HEK293 (cell line): ENCODE measurements at regions not wholly inside any gene's neighbourhood (a gene's known extent, or its start where the extent isn't known, plus 50 kb on each side); places are given as distances from the start of the nearest gene placed in this dataset.

Source experiments
- CTCF ChIA-PET: fragments of 350-600 bp; formaldehyde crosslinking; extraction: SDS; loops from one replicate; lab custom pipeline; 2021; ENCODE audit warnings: antibody characterized with exemption; lab: Yijun Ruan, JAX
- POLR2A ChIA-PET: fragments of 300-600 bp; formaldehyde crosslinking; extraction: SDS; loops from one replicate; lab custom pipeline; 2020; ENCODE audit warnings: antibody characterized with exemption, inconsistent platforms; lab: Yijun Ruan, JAX
- H3K27ac ChIP-seq: fragments of 200-500 bp; sonication (Bioruptor generic); 2 replicates; pipeline ENCODE4 v1.5.1; 2014; ENCODE audit warnings: low read depth, low read length, control low read depth, inconsistent platforms; ENCODE audit errors: extremely low read depth
- H3K36me3 ChIP-seq, 2 experiments: fragments of 200-500 bp in 1 of 2; sonication (Bioruptor generic) in 1 of 2; 1 replicate in 1 of 2; 2 replicates in 1 of 2; pipeline ENCODE4 v1.5.1; 2014 to 2017; ENCODE audit warnings: inconsistent platforms in 2 of 2, low read length in 2 of 2; ENCODE audit not compliant: control insufficient read depth in 2 of 2, insufficient read depth in 1 of 2
- H3K4me1 ChIP-seq: fragments of 200-500 bp; sonication (Bioruptor generic); 2 replicates; pipeline ENCODE4 v1.5.1; 2014; ENCODE audit warnings: mild to moderate bottlenecking, low read length, inconsistent platforms; ENCODE audit not compliant: control insufficient read depth, insufficient read depth
- H3K4me3 ChIP-seq: 2 replicates; pipeline ENCODE4 v1.5.1; 2011; ENCODE audit warnings: low read depth, mild to moderate bottlenecking, control low read depth, low read length, moderate library complexity
- H3K9me3 ChIP-seq: fragments of 200-500 bp; sonication (Bioruptor generic); 2 replicates; pipeline ENCODE4 v1.5.1; 2014; ENCODE audit warnings: low read depth, low read length, inconsistent platforms; ENCODE audit not compliant: control insufficient read depth, insufficient read depth
- AEBP2 ChIP-seq: fragments of 450-650 bp; formaldehyde crosslinking; IDR thresholded peaks from 2 replicates; pipeline ENCODE4 v1.5.1; 2016; ENCODE audit warnings: missing biosample characterization, missing genetic modification characterization, borderline replicate concordance
- ATF2 ChIP-seq: fragments of 450-650 bp; formaldehyde crosslinking; IDR thresholded peaks from 2 replicates; pipeline ENCODE4 v1.5.1; 2016; ENCODE audit warnings: missing biosample characterization, missing genetic modification characterization, low read depth
- BCL11B ChIP-seq: fragments of 450-650 bp; formaldehyde crosslinking; IDR thresholded peaks from 2 replicates; pipeline ENCODE4 v1.5.1; 2016; ENCODE audit warnings: low read depth, missing biosample characterization, missing genetic modification characterization
- FEZF1 ChIP-seq: fragments of 450-650 bp; formaldehyde crosslinking; IDR thresholded peaks from 2 replicates; pipeline ENCODE4 v1.5.1; 2016; ENCODE audit warnings: missing biosample characterization, missing genetic modification characterization
- HOXA7 ChIP-seq: sonication (generic); formaldehyde crosslinking; IDR thresholded peaks from 2 replicates; pipeline ENCODE4 v1.8.1; 2022; ENCODE audit warnings: missing genetic modification reagents, borderline replicate concordance
- IKZF3 ChIP-seq: fragments of 450-650 bp; IDR thresholded peaks from 2 replicates; pipeline ENCODE4 v1.5.0; 2018; ENCODE audit warnings: missing biosample characterization, mild to moderate bottlenecking, missing genetic modification characterization, moderate library complexity
- KLF9 ChIP-seq: fragments of 450-650 bp; formaldehyde crosslinking; IDR thresholded peaks from 2 replicates; pipeline ENCODE4 v1.5.1; 2016; ENCODE audit warnings: missing biosample characterization, missing genetic modification characterization, low read depth
- REPIN1 ChIP-seq: fragments of 450-650 bp; formaldehyde crosslinking; IDR thresholded peaks from 2 replicates; pipeline ENCODE4 v1.5.1; 2017; ENCODE audit warnings: missing biosample characterization, missing genetic modification characterization, low read depth
- REST ChIP-seq: fragments of 450-650 bp; formaldehyde crosslinking; IDR thresholded peaks from 2 replicates; pipeline ENCODE4 v1.5.1; 2016; ENCODE audit warnings: missing biosample characterization, missing genetic modification characterization
- SCRT1 ChIP-seq: fragments of 450-650 bp; formaldehyde crosslinking; IDR thresholded peaks from 2 replicates; pipeline ENCODE4 v1.5.1; 2016; ENCODE audit warnings: missing biosample characterization, missing genetic modification characterization, borderline replicate concordance
- SETDB1 ChIP-seq: IDR thresholded peaks from one replicate; pipeline ENCODE4 v1.6.1; 2017; ENCODE audit warnings: mild to moderate bottlenecking, low read length, moderate library complexity, mixed read lengths; ENCODE audit not compliant: insufficient read length
- ZEB2 ChIP-seq: fragments of 450-650 bp; formaldehyde crosslinking; IDR thresholded peaks from 2 replicates; pipeline ENCODE4 v1.5.1; 2016; ENCODE audit warnings: missing biosample characterization, missing genetic modification characterization
- ZNF266 ChIP-seq: fragments of 450-650 bp; formaldehyde crosslinking; IDR thresholded peaks from 2 replicates; pipeline ENCODE4 v1.5.1; 2016; ENCODE audit warnings: missing biosample characterization, missing genetic modification characterization, low read depth
- ZNF391 ChIP-seq: fragments of 450-650 bp; formaldehyde crosslinking; IDR thresholded peaks from 2 replicates; pipeline ENCODE4 v1.5.1; 2016; ENCODE audit warnings: low read depth, missing biosample characterization, missing genetic modification characterization, borderline replicate concordance
- ZNF416 ChIP-seq: fragments of 450-650 bp; formaldehyde crosslinking; IDR thresholded peaks from 2 replicates; pipeline ENCODE4 v1.5.1; 2016; ENCODE audit warnings: missing biosample characterization, missing genetic modification characterization
- ZNF423 ChIP-seq: fragments of 450-650 bp; formaldehyde crosslinking; IDR thresholded peaks from 2 replicates; pipeline ENCODE4 v1.5.1; 2016; ENCODE audit warnings: missing biosample characterization, missing genetic modification characterization
- ZNF426 ChIP-seq: fragments of 450-650 bp; formaldehyde crosslinking; IDR thresholded peaks from 2 replicates; pipeline ENCODE4 v1.5.1; 2017; ENCODE audit warnings: missing biosample characterization, missing genetic modification characterization, mild to moderate bottlenecking, inconsistent platforms, moderate library complexity
- ZNF549 ChIP-seq: fragments of 450-650 bp; IDR thresholded peaks from 2 replicates; pipeline ENCODE4 v1.5.1; 2018; ENCODE audit warnings: missing biosample characterization, missing genetic modification characterization, mild to moderate bottlenecking, inconsistent platforms, moderate library complexity
- ZNF629 ChIP-seq: fragments of 450-650 bp; formaldehyde crosslinking; IDR thresholded peaks from 2 replicates; pipeline ENCODE4 v1.5.1; 2017; ENCODE audit warnings: missing biosample characterization, missing genetic modification characterization
- ZNF660 ChIP-seq: fragments of 450-650 bp; IDR thresholded peaks from 2 replicates; pipeline ENCODE4 v1.5.1; 2018; ENCODE audit warnings: missing biosample characterization, mild to moderate bottlenecking, missing genetic modification characterization
- ZSCAN16 ChIP-seq: fragments of 450-650 bp; formaldehyde crosslinking; IDR thresholded peaks from 2 replicates; pipeline ENCODE4 v1.5.1; 2016; ENCODE audit warnings: missing biosample characterization, missing genetic modification characterization
- ZSCAN30 ChIP-seq: fragments of 450-650 bp; IDR thresholded peaks from 2 replicates; pipeline ENCODE4 v1.5.1; 2018; ENCODE audit warnings: missing biosample characterization, mild to moderate bottlenecking, missing genetic modification characterization, moderate library complexity
- ZXDB ChIP-seq: fragments of 450-650 bp; formaldehyde crosslinking; IDR thresholded peaks from 2 replicates; pipeline ENCODE4 v1.5.1; 2016; ENCODE audit warnings: missing biosample characterization, missing genetic modification characterization
- TF ChIP-seq, protein P1 (sequence below): fragments of 450-650 bp; formaldehyde crosslinking; conservative IDR thresholded peaks from 2 replicates; pipeline ENCODE4 v1.5.1; 2016; ENCODE audit warnings: low read depth, missing biosample characterization, missing genetic modification characterization
- TF ChIP-seq, protein P2 (sequence below): sonication (generic); formaldehyde crosslinking; IDR thresholded peaks from 2 replicates; pipeline ENCODE4 v1.8.1; 2022; ENCODE audit warnings: mild to moderate bottlenecking, moderate library complexity, missing genetic modification reagents

DNA sequence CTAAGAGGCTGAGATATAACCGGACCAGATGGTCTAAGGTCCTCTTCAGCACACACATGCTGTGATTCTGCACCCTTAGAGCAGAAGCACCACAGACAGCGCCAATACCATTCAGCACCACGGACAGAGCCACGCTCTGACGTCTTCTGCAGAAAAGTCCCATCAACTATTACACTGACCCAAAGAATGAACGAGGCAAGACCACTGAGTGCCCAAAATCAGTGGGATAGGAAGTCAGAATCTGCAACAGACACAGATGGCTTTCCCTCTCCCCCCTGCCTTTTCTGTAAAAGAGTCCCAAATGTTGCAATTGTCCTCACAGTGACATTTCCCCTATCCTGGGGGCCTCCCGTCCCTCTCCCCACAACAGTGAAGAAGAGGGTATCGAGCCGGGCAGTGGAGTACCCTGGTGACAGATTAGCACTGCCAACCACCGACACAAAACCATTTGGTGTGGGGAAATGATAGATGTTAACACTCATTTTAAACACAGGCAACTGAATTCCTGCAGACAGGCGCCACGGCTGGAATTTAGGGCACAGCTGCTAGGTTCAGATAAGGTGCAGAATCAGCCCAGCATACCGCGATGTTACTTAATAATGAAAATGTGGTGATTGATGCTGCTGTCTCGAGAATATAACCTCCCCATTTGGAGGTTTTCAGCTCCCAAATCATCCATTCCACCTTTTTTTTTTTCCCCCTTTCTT, 66.6 kb upstream of the CTNNBL1 start:
- no peaks in the 10 kb centered on the region for H3K36me3 ChIP-seq
- H3K4me1 ChIP-seq: no peaks in the 10 kb centered on the region
- H3K27ac ChIP-seq: no peak overlapping the region
- no peaks in the 10 kb centered on the region for H3K9me3 ChIP-seq
- ChIA-PET POLR2A (interaction anchor here (0.7 kb wide), 1 partner anchor 142 kb away, joined by 3 read pairs; no protein-coding TSS in a partner anchor), CTCF (interaction anchor here (0.6 to 0.8 kb wide), 2 partner anchors 42 to 633 kb away, joined by 3 to 8 read pairs; no protein-coding TSS in a partner anchor)
- no peak overlapping the region for H3K4me3 ChIP-seq
- TF ChIP-seq BCL11B (tag by site-specific recombination): no peak
- no peak for TF ChIP-seq ZNF391
- TF ChIP-seq SETDB1: no peak
- no peak for TF ChIP-seq SCRT1
- no peak for TF ChIP-seq KLF9 (tag by site-specific recombination)
- TF ChIP-seq REPIN1 (tag by site-specific recombination): no peak
- TF ChIP-seq ATF2: 0 out of 2 replicates have a peak, but pooled peaks have one; percentile 14
- TF ChIP-seq ZXDB (tag by site-specific recombination): no peak
- peak; percentile 100 for TF ChIP-seq REST (tag by site-specific recombination)
- TF ChIP-seq ZNF416 (tag by site-specific recombination): no peak
- no peak for TF ChIP-seq ZNF266 (tag by site-specific recombination)
- TF ChIP-seq HOXA7 (CRISPR knock-in tag): peak; percentile 83; the same call in 1 of the 2 replicates
- no peak for TF ChIP-seq AEBP2 (tag by site-specific recombination)
- no peak for TF ChIP-seq FEZF1 (tag by site-specific recombination)
- no peak for TF ChIP-seq ZNF423
- TF ChIP-seq ZNF549 (tag by site-specific recombination): no peak
- TF ChIP-seq ZEB2: no peak
- TF ChIP-seq ZSCAN30 (tag by site-specific recombination): no peak
- TF ChIP-seq, protein P1, sequence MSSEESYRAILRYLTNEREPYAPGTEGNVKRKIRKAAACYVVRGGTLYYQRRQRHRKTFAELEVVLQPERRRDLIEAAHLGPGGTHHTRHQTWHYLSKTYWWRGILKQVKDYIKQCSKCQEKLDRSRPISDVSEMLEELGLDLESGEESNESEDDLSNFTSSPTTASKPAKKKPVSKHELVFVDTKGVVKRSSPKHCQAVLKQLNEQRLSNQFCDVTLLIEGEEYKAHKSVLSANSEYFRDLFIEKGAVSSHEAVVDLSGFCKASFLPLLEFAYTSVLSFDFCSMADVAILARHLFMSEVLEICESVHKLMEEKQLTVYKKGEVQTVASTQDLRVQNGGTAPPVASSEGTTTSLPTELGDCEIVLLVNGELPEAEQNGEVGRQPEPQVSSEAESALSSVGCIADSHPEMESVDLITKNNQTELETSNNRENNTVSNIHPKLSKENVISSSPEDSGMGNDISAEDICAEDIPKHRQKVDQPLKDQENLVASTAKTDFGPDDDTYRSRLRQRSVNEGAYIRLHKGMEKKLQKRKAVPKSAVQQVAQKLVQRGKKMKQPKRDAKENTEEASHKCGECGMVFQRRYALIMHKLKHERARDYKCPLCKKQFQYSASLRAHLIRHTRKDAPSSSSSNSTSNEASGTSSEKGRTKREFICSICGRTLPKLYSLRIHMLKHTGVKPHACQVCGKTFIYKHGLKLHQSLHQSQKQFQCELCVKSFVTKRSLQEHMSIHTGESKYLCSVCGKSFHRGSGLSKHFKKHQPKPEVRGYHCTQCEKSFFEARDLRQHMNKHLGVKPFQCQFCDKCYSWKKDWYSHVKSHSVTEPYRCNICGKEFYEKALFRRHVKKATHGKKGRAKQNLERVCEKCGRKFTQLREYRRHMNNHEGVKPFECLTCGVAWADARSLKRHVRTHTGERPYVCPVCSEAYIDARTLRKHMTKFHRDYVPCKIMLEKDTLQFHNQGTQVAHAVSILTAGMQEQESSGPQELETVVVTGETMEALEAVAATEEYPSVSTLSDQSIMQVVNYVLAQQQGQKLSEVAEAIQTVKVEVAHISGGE: no peak
- TF ChIP-seq ZSCAN16 (tag by site-specific recombination): no peak
- TF ChIP-seq ZNF426: no peak
- no peak for TF ChIP-seq IKZF3 (tag by site-specific recombination)
- peak; percentile 72 for TF ChIP-seq ZNF629 (tag by site-specific recombination)
- TF ChIP-seq ZNF660 (tag by site-specific recombination): no peak
- TF ChIP-seq, protein P2, sequence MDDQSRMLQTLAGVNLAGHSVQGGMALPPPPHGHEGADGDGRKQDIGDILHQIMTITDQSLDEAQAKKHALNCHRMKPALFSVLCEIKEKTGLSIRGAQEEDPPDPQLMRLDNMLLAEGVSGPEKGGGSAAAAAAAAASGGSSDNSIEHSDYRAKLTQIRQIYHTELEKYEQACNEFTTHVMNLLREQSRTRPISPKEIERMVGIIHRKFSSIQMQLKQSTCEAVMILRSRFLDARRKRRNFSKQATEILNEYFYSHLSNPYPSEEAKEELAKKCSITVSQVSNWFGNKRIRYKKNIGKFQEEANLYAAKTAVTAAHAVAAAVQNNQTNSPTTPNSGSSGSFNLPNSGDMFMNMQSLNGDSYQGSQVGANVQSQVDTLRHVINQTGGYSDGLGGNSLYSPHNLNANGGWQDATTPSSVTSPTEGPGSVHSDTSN (CRISPR knock-in tag): peak; percentile 84; the same call in 1 of the 2 replicates
